Loucy (cell line): ENCODE measurements at regions not wholly inside any gene's neighbourhood (a gene's known extent, or its start where the extent isn't known, plus 50 kb on each side); places are given as distances from the start of the nearest gene placed in this dataset.

Source experiments
- CTCF ChIP-seq: fragments of 200-600 bp; sonication (generic); conservative IDR thresholded peaks from 2 replicates; pipeline ENCODE4 v1.5.1; 2014; ENCODE audit warnings: mild to moderate bottlenecking, antibody characterized with exemption, low read length
- EZH2phosphoT487 ChIP-seq: fragments of 200-600 bp; IDR thresholded peaks from 2 replicates; pipeline ENCODE4 v1.6.1; 2018; ENCODE audit warnings: antibody characterized with exemption, mild to moderate bottlenecking, moderate library complexity, borderline replicate concordance

- TF ChIP-seq CTCF (no peak), EZH2phosphoT487 (no peak)
Observed at GRCh38 chr7:372932-373791, 83.2 kb downstream of the FOXL3 start.
